K562 (cell line): ENCODE measurements at regions not wholly inside any gene's neighbourhood (a gene's known extent, or its start where the extent isn't known, plus 50 kb on each side); places are given as distances from the start of the nearest gene placed in this dataset.

Source experiments
- CEBPG ChIP-seq, 3 experiments: fragments of 200-800 bp in 1 of 3; sonication (Bioruptor generic) in 1 of 3; sonication (generic) in 1 of 3; formaldehyde crosslinking in 1 of 3; IDR thresholded peaks in 2 of 3; conservative IDR thresholded peaks in 1 of 3; 2 replicates each; pipeline versions ENCODE4 v1.6.1 to v1.8.0; 2016 to 2022; ENCODE audit warnings: missing compliant biosample characterization in 2 of 3, missing genetic modification characterization in 2 of 3, mild to moderate bottlenecking in 1 of 3, missing genetic modification reagents in 1 of 3
- ZBTB17 ChIP-seq: fragments of 450-650 bp; formaldehyde crosslinking; IDR thresholded peaks from 2 replicates; pipeline ENCODE4 v1.4.0; 2020; ENCODE audit warnings: mild to moderate bottlenecking
- TF ChIP-seq, protein P1 (sequence below), 3 experiments: IDR thresholded peaks in 2 of 3; conservative IDR thresholded peaks in 1 of 3; 2 replicates each; pipeline ENCODE4 v1.5.1; 2011 to 2012; ENCODE audit warnings: low read length in 3 of 3, mild to moderate bottlenecking in 3 of 3, control low read depth in 2 of 3, improper control_type of control experiment in 1 of 3, inconsistent platforms in 1 of 3, low read depth in 1 of 3, mixed read lengths in 1 of 3, moderate library complexity in 1 of 3; ENCODE audit not compliant: insufficient read depth in 2 of 3

DNA sequence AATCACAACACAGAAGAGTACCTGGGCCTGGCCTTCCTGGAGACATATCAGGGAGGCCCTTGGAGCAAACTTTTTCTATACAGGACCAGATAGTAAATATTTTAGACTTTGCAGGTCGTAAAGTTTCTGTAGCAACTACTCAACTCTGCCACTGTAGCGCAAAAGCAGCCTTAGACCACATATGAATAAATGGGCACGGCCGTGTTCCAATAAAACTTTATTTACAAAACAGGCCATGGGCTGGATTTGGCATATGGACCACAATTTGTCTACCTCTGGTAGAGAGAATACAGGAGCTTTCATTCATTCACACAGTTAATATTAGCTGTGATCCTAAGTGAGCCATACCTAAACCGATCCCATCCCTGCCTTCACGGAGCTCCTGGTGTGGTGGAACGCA lies 98.6 kb upstream of the CAB39 start:
- TF ChIP-seq ZBTB17 (CRISPR knock-in tag) (no peak), CEBPG (CRISPR knock-in tag; IDR thresholded peaks at IDR 0.05) (no peak), CEBPG (tag; conservative IDR thresholded peaks at IDR 0.05 in 1 of 2, IDR thresholded peaks at IDR 0.05 in 1 of 2) (no peak)
- TF ChIP-seq, protein P1, sequence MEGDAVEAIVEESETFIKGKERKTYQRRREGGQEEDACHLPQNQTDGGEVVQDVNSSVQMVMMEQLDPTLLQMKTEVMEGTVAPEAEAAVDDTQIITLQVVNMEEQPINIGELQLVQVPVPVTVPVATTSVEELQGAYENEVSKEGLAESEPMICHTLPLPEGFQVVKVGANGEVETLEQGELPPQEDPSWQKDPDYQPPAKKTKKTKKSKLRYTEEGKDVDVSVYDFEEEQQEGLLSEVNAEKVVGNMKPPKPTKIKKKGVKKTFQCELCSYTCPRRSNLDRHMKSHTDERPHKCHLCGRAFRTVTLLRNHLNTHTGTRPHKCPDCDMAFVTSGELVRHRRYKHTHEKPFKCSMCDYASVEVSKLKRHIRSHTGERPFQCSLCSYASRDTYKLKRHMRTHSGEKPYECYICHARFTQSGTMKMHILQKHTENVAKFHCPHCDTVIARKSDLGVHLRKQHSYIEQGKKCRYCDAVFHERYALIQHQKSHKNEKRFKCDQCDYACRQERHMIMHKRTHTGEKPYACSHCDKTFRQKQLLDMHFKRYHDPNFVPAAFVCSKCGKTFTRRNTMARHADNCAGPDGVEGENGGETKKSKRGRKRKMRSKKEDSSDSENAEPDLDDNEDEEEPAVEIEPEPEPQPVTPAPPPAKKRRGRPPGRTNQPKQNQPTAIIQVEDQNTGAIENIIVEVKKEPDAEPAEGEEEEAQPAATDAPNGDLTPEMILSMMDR (IDR thresholded peaks at IDR 0.05 in 2 of 3, conservative IDR thresholded peaks at IDR 0.05 in 1 of 3; ENCODE audit: insufficient read depth in 2 of 3, low read depth in 1 of 3, low read length in 3 of 3): no peak
